OCI-LY7 (cell line): ENCODE measurements at regions not wholly inside any gene's neighbourhood (a gene's known extent, or its start where the extent isn't known, plus 50 kb on each side); places are given as distances from the start of the nearest gene placed in this dataset.

Source experiments
- BruUV-seq: library from RNA; stranded (reverse); fragments of 400-500 nt; replicated peaks from 2 replicates; lab custom pipeline; 2021; lab: Mats Ljungman, UMichigan
- CTCF ChIA-PET: fragments of 300-600 bp; sonication (Branson Sonifier 250); formaldehyde crosslinking; loops from one replicate; lab custom pipeline; 2022; ENCODE audit warnings: antibody characterized with exemption; ENCODE audit not compliant: unreplicated experiment; lab: Charles Lee
- POLR2A ChIA-PET: fragments of 300-600 bp; sonication (Branson Sonifier 250); formaldehyde crosslinking; loops from one replicate; lab custom pipeline; 2022; ENCODE audit warnings: antibody characterized with exemption; lab: Charles Lee
- DNase-seq: peaks from one replicate; pipeline ENCODE4 v3.0.0-alpha.2; 2015; ENCODE audit warnings: low spot score
- H2AFZ ChIP-seq: fragments of 200-600 bp; sonication (generic), shearing (Covaris generic); 2 replicates; pipeline ENCODE4 v1.6.1; 2014; ENCODE audit warnings: mild to moderate bottlenecking, antibody characterized with exemption, low read length, moderate library complexity
- H3K27ac ChIP-seq: fragments of 200-600 bp; sonication (generic); 2 replicates; pipeline ENCODE4 v1.5.1; 2014; ENCODE audit warnings: mixed run types, low read depth, mild to moderate bottlenecking, moderate library complexity, low read length, inconsistent platforms; ENCODE audit not compliant: poor library complexity, severe bottlenecking
- H3K36me3 ChIP-seq: fragments of 200-600 bp; sonication (generic); 2 replicates; pipeline ENCODE4 v1.6.1; 2014; ENCODE audit warnings: mild to moderate bottlenecking, antibody characterized with exemption, low read length, moderate library complexity, mixed read lengths; ENCODE audit not compliant: insufficient read depth
- H3K4me1 ChIP-seq: fragments of 200-600 bp; sonication (generic); 2 replicates; pipeline ENCODE4 v1.5.1; 2014; ENCODE audit warnings: mild to moderate bottlenecking, low read length; ENCODE audit not compliant: insufficient read depth, poor library complexity, severe bottlenecking
- H3K4me2 ChIP-seq: fragments of 200-600 bp; sonication (generic); 2 replicates; pipeline ENCODE4 v1.6.1; 2014; ENCODE audit warnings: mild to moderate bottlenecking, low read length
- H3K4me3 ChIP-seq: fragments of 200-600 bp; sonication (generic); 2 replicates; pipeline ENCODE4 v1.5.1; 2014; ENCODE audit warnings: mild to moderate bottlenecking, low read depth, low read length; ENCODE audit not compliant: poor library complexity, severe bottlenecking
- H3K79me2 ChIP-seq: fragments of 200-600 bp; sonication (generic); 2 replicates; pipeline ENCODE4 v1.6.1; 2016; ENCODE audit warnings: low read depth, mild to moderate bottlenecking, low read length, moderate library complexity, mixed read lengths; ENCODE audit not compliant: insufficient read depth
- H3K9me2 ChIP-seq: fragments of 200-600 bp; sonication (generic); 2 replicates; pipeline ENCODE4 v1.6.1; 2016; ENCODE audit warnings: mild to moderate bottlenecking, low read length, mixed read lengths; ENCODE audit not compliant: insufficient read depth
- H3K9me3 ChIP-seq: fragments of 200-600 bp; sonication (generic); 2 replicates; pipeline ENCODE4 v1.6.1; 2014; ENCODE audit warnings: mild to moderate bottlenecking, mixed run types, low read length, mixed read lengths
- H4K20me1 ChIP-seq: fragments of 200-600 bp; sonication (generic); 2 replicates; pipeline ENCODE4 v1.6.1; 2014; ENCODE audit warnings: mild to moderate bottlenecking, antibody characterized with exemption, low read length, moderate library complexity, mixed read lengths; ENCODE audit not compliant: insufficient read depth
- EZH2phosphoT487 ChIP-seq: fragments of 200-600 bp; sonication (generic); IDR thresholded peaks from 2 replicates; pipeline ENCODE4 v1.6.1; 2018; ENCODE audit warnings: low read depth, borderline replicate concordance, mild to moderate bottlenecking, mixed run types, antibody characterized with exemption, low read length, moderate library complexity, mixed read lengths
- intact Hi-C: fragments of 100-400 bp; cut with micrococcal nuclease; formaldehyde crosslinking; loops from one replicate; pipeline ENCODE4 v1.10.0; 2022; ENCODE audit not compliant: unreplicated experiment
- TF ChIP-seq, protein P1 (sequence below): fragments of 200-600 bp; sonication (generic); conservative IDR thresholded peaks from 2 replicates; pipeline ENCODE4 v1.5.1; 2014; ENCODE audit warnings: mild to moderate bottlenecking, antibody characterized with exemption, low read length, moderate library complexity, mixed read lengths

DNA sequence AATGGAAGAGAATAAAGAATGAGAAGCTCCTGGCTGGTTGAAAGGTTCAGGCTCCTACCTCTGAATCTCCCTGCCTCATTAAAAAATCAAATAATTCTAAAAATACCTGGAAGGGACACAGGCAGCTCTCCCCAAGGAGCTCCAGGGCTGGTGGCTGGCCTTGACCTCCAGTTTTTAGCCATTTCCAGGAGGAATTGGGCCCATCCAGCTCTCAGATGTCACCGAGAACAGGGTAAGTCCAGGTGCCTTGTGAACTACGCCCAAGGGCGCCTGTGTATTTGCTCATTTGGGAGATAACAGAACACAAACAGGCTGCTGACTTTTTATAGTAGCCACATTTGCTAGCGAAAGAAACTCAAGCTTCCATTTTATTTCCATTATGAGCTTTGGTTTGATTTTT, 321.0 kb upstream of the C1orf174 start:
- intact Hi-C loops = no loop called here

DNA sequence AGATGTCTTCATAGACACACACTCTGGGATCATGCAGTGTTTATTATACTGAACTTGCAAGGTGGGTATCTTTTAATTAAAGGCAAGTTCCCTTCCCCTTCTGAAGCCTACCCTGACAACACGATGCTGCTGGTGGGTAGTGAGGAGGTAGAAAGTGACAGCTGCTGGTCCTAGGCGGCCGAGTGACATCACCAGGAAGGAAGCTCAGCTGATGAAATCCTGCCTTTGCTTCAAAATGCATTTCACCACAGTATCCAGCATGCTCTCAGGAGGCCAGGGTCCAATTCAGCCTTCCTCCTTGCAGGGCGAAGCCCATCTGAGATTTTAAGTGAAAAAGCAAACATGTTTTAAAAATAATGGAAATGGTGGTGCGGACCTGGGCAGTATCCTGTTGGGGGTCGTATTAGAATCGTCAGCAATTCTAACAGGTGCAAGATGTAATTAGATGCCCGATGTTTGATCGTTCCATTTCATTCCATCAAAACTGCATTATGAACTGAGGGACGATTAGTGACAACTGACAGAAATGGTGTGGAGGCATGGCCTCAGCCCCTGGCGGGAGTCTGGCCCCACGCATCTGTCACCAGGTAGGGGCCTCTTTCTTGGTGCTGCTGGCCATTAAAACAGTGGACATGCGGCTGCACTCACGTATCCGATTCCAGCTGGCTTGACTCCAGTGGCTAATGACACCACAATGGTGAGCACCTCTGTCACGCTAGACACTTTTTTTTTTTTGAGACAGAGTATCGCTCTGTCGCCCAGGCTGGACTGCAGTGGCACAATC, 324.8 kb upstream of the C1orf174 start:
- ChIA-PET POLR2A (no interaction called here), CTCF (no interaction called here)
- Histone ChIP-seq H2AFZ (no peak overlapping the region), H3K27ac (no peak overlapping the region), H3K4me2 (no peak overlapping the region), H3K79me2 (no peaks in the 10 kb centered on the region), H3K36me3 (no peaks in the 10 kb centered on the region), H3K4me3 (no peak overlapping the region), H3K9me2 (no peaks in the 10 kb centered on the region), H3K4me1 (no peaks in the 10 kb centered on the region), H3K9me3 (no peaks in the 10 kb centered on the region), H4K20me1 (no peaks in the 10 kb centered on the region)
- DNase-seq = no peak
- BruUV-seq = no TSS peak
- TF ChIP-seq, protein P1, sequence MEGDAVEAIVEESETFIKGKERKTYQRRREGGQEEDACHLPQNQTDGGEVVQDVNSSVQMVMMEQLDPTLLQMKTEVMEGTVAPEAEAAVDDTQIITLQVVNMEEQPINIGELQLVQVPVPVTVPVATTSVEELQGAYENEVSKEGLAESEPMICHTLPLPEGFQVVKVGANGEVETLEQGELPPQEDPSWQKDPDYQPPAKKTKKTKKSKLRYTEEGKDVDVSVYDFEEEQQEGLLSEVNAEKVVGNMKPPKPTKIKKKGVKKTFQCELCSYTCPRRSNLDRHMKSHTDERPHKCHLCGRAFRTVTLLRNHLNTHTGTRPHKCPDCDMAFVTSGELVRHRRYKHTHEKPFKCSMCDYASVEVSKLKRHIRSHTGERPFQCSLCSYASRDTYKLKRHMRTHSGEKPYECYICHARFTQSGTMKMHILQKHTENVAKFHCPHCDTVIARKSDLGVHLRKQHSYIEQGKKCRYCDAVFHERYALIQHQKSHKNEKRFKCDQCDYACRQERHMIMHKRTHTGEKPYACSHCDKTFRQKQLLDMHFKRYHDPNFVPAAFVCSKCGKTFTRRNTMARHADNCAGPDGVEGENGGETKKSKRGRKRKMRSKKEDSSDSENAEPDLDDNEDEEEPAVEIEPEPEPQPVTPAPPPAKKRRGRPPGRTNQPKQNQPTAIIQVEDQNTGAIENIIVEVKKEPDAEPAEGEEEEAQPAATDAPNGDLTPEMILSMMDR = no peak
- no peak for TF ChIP-seq EZH2phosphoT487
- intact Hi-C loops = no loop called here

More for the DNA sequence above, 321.0 kb upstream of the C1orf174 start:
- no peaks in the 10 kb centered on the region for H4K20me1 ChIP-seq
- no peaks in the 10 kb centered on the region for H3K9me3 ChIP-seq
- H3K36me3 ChIP-seq = no peaks in the 10 kb centered on the region
- no peak overlapping the region for H3K4me3 ChIP-seq
- TF ChIP-seq EZH2phosphoT487 = no peak
- TF ChIP-seq, protein P1 = no peak
- no peaks in the 10 kb centered on the region for H3K79me2 ChIP-seq
- ChIA-PET CTCF (no interaction called here), POLR2A (no interaction called here)
- H3K27ac ChIP-seq = no peak overlapping the region
- no peaks in the 10 kb centered on the region for H3K9me2 ChIP-seq
- DNase-seq = no peak
- H2AFZ ChIP-seq = no peak overlapping the region
- BruUV-seq = no TSS peak
- no peaks in the 10 kb centered on the region for H3K4me1 ChIP-seq
- H3K4me2 ChIP-seq = no peak overlapping the region

DNA sequence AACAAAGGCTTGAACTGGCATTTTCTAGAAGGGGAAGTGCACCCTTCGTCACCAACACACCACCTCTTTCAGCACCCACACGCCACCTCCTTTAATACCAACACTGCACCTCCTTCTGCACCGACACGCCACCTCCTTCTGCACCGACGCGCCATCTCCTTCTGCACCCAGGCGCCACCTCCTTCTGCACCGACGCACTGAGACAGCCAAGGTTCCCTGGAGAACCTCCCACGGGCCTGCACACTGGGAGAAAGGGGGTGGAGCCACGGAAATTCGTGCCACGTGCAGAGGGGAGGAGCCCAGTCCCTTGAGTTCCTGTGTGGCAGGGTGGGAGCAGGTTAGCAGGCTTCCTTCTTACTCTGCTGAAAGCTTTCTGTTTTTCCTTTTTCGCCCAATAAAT, 327.9 kb upstream of the C1orf174 start:
- intact Hi-C loops = no loop called here
- H3K9me2 ChIP-seq = no peaks in the 10 kb centered on the region
- POLR2A ChIA-PET = no interaction called here
- no TSS peak for BruUV-seq
- no peak overlapping the region for H3K4me3 ChIP-seq
- H4K20me1 ChIP-seq = no peaks in the 10 kb centered on the region
- peak overlapping the region; percentile 4; the same call in 1 of the 2 replicates for H2AFZ ChIP-seq
- no peaks in the 10 kb centered on the region for H3K4me1 ChIP-seq
- no peak for DNase-seq
- no peak overlapping the region for H3K4me2 ChIP-seq
- no peaks in the 10 kb centered on the region for H3K36me3 ChIP-seq
- H3K27ac ChIP-seq = no peak overlapping the region
- no peaks in the 10 kb centered on the region for H3K79me2 ChIP-seq
- H3K9me3 ChIP-seq = no peaks in the 10 kb centered on the region
- CTCF ChIA-PET = no interaction called here
- TF ChIP-seq EZH2phosphoT487 = no peak
- TF ChIP-seq, protein P1 = no peak
